ENCODE measurements at regions not wholly inside any gene's neighbourhood (a gene's known extent, or its start where the extent isn't known, plus 50 kb on each side); places are given as distances from the start of the nearest gene placed in this dataset.

GRCh38 chr15:101583284-101583683, 68.9 kb downstream of the TM2D3 start:
- no peak for DNase-seq (ENCODE audit: low spot score)
- Mint-ChIP-seq H3K4me3 (no peak overlapping the region), H3K36me3 (peaks cover under 1% of the 10 kb centered on the region; the same call in 1 of the 2 replicates), H3K27me3 (ENCODE audit: low read depth) (peaks cover 8% of the 10 kb centered on the region; the same call in 1 of the 2 replicates), H3K4me1 (no peaks in the 10 kb centered on the region), H3K27ac (no peak overlapping the region), H3K9me3 (peaks cover 19% of the 10 kb centered on the region)
- no peak for ATAC-seq
- ChIA-PET POLR2A (no interaction called here), CTCF (no interaction called here)
- TF ChIP-seq GTF2I (CRISPR knock-in tag; conservative IDR thresholded peaks at IDR 0.05) (no peak), SMAD3 (CRISPR knock-in tag; IDR thresholded peaks at IDR 0.05; ENCODE audit: borderline replicate concordance) (no peak), RORB (CRISPR knock-in tag; IDR thresholded peaks at IDR 0.05) (no peak), ZNF423 (CRISPR knock-in tag; IDR thresholded peaks at IDR 0.05) (no peak), ZNF138 (CRISPR knock-in tag; conservative IDR thresholded peaks at IDR 0.05) (no peak), PRDM15 (CRISPR knock-in tag; IDR thresholded peaks at IDR 0.05) (no peak), ESRRA (CRISPR knock-in tag; IDR thresholded peaks at IDR 0.05; ENCODE audit: borderline replicate concordance) (no peak), ERG (CRISPR knock-in tag; IDR thresholded peaks at IDR 0.05) (no peak), NFE2L1 (CRISPR knock-in tag; IDR thresholded peaks at IDR 0.05) (no peak), ATF6 (CRISPR knock-in tag; IDR thresholded peaks at IDR 0.05) (no peak), FOXJ3 (CRISPR knock-in tag; IDR thresholded peaks at IDR 0.05; ENCODE audit: borderline replicate concordance) (no peak), IRF2 (CRISPR knock-in tag; IDR thresholded peaks at IDR 0.05; ENCODE audit: borderline replicate concordance, low read depth) (no peak), KAT7 (CRISPR knock-in tag; IDR thresholded peaks at IDR 0.05; ENCODE audit: borderline replicate concordance) (no peak), ZSCAN18 (CRISPR knock-in tag; IDR thresholded peaks at IDR 0.05) (no peak), ZBTB21 (CRISPR knock-in tag; IDR thresholded peaks at IDR 0.05; ENCODE audit: borderline replicate concordance) (no peak), PREB (CRISPR knock-in tag; IDR thresholded peaks at IDR 0.05; ENCODE audit: borderline replicate concordance) (no peak)
- TF ChIP-seq, protein P1, sequence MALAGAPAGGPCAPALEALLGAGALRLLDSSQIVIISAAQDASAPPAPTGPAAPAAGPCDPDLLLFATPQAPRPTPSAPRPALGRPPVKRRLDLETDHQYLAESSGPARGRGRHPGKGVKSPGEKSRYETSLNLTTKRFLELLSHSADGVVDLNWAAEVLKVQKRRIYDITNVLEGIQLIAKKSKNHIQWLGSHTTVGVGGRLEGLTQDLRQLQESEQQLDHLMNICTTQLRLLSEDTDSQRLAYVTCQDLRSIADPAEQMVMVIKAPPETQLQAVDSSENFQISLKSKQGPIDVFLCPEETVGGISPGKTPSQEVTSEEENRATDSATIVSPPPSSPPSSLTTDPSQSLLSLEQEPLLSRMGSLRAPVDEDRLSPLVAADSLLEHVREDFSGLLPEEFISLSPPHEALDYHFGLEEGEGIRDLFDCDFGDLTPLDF (CRISPR knock-in tag; IDR thresholded peaks at IDR 0.05), result no peak
- TF ChIP-seq, protein P2, sequence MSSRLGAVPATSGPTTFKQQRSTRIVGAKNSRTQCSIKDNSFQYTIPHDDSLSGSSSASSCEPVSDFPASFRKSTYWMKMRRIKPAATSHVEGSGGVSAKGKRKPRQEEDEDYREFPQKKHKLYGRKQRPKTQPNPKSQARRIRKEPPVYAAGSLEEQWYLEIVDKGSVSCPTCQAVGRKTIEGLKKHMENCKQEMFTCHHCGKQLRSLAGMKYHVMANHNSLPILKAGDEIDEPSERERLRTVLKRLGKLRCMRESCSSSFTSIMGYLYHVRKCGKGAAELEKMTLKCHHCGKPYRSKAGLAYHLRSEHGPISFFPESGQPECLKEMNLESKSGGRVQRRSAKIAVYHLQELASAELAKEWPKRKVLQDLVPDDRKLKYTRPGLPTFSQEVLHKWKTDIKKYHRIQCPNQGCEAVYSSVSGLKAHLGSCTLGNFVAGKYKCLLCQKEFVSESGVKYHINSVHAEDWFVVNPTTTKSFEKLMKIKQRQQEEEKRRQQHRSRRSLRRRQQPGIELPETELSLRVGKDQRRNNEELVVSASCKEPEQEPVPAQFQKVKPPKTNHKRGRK (CRISPR knock-in tag; IDR thresholded peaks at IDR 0.05; ENCODE audit: borderline replicate concordance), result no peak
